Activated CD4-positive, alpha-beta memory T cell treated with anti-CD3 and anti-CD28 coated beads for 36 hours (primary cell): ENCODE measurements at regions not wholly inside any gene's neighbourhood (a gene's known extent, or its start where the extent isn't known, plus 50 kb on each side); places are given as distances from the start of the nearest gene placed in this dataset.

Experiments
- CTCF ChIA-PET: fragments of 350-600 bp; sonication (Branson Sonifier 250); formaldehyde crosslinking; loops from one replicate; lab custom pipeline; 2021; ENCODE audit warnings: antibody characterized with exemption, inconsistent platforms; lab: Charles Lee
- POLR2A ChIA-PET: fragments of 350-600 bp; sonication (Branson Sonifier 250); formaldehyde crosslinking; loops from one replicate; lab custom pipeline; 2021; ENCODE audit warnings: antibody characterized with exemption; lab: Charles Lee
- DNase-seq: peaks from one replicate; pipeline ENCODE4 v3.0.0-alpha.2; 2020
- H3K27ac Mint-ChIP-seq: one replicate; pipeline ENCODE4 v1.8.0; 2021; ENCODE audit warnings: mixed read lengths
- H3K27me3 Mint-ChIP-seq: one replicate; pipeline ENCODE4 v1.8.0; 2021; ENCODE audit warnings: mixed read lengths
- H3K36me3 Mint-ChIP-seq: one replicate; pipeline ENCODE4 v1.8.0; 2021; ENCODE audit warnings: mixed read lengths
- H3K4me1 Mint-ChIP-seq: one replicate; pipeline ENCODE4 v1.8.0; 2021; ENCODE audit warnings: low read depth, mixed read lengths
- H3K4me3 Mint-ChIP-seq: one replicate; pipeline ENCODE4 v1.8.0; 2021; ENCODE audit warnings: mild to moderate bottlenecking, mixed read lengths
- H3K9me3 Mint-ChIP-seq: one replicate; pipeline ENCODE4 v1.8.0; 2021; ENCODE audit warnings: mixed read lengths
- intact Hi-C: fragments of 100-400 bp; cut with micrococcal nuclease; formaldehyde crosslinking; loops from one replicate; pipeline ENCODE4 v1.15.1; 2023

DNA sequence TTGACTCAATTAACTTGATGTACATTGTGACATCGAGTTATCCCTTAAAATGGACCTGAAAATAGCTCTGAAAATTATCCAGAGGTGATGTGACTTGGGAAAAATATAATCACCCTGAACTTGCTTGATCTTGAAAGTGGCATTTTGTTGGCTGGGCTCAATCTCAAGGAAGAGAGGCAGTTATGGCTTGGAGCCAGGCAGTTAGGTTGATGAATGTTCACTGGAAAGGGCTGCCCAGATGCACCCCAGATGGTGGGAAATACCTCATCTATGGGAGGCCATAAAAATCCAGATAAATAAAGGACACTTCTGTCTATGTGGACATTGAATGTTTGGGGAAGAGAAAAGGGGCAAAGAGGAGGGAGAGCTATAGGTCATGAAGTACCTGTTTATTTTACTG, 55.7 kb upstream of the OR5AN1 start:
- Mint-ChIP-seq H3K4me1 (no peaks in the 10 kb centered on the region), H3K36me3 (no peaks in the 10 kb centered on the region), H3K27ac (no peak overlapping the region), H3K9me3 (peaks cover 7% of the 10 kb centered on the region), H3K27me3 (peaks cover 15% of the 10 kb centered on the region), H3K4me3 (no peak overlapping the region)
- POLR2A ChIA-PET = no interaction called here
- CTCF ChIA-PET = no interaction called here
- no peak for DNase-seq
- intact Hi-C loops = no loop called here

DNA sequence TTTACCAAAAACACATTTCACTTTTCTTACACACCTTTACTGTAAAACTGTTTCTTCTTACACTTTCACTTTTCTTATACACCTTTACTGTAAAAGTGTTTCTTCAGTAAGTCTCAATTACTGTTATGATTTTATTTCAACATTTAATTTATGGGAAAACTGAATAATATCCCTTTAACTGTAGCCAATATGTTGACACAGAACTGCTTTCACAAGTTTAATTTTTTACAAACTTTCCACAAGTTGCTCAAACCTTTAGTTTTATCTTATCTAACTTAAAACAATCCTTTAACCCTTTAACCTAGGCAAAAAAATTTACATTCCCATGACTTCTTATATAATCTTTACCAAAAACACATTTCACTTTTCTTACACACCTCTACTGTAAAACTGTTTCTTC, 63.3 kb upstream of the OR5AN1 start:
- POLR2A ChIA-PET = no interaction called here
- intact Hi-C loops = no loop called here
- CTCF ChIA-PET = no interaction called here
- Mint-ChIP-seq H3K36me3 (no peaks in the 10 kb centered on the region), H3K4me3 (no peak overlapping the region), H3K9me3 (peaks cover 2% of the 10 kb centered on the region), H3K4me1 (no peaks in the 10 kb centered on the region), H3K27ac (no peak overlapping the region), H3K27me3 (peaks cover 20% of the 10 kb centered on the region)
- no peak for DNase-seq

DNA sequence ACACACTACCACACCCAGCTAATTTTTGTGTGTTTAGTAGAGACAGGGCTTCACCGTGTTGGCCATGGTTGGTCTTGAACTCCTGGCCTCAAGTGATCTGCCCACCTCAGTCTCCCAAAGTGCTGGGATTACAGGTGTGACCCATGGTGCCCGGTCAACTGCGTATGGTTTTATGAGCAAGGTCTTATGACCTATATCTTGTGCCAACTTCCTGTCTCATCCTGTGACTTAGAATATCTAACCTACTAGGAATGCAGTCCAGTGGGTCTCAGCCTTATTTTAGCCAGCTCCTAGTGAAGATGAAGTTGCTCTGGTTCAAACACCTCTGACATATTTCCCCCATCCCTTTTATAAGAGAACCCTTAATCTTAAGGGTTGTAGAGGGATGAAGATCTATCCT, 66.1 kb upstream of the OR5AN1 start:
- Mint-ChIP-seq H3K9me3 (peaks cover 2% of the 10 kb centered on the region), H3K27ac (no peak overlapping the region), H3K36me3 (no peaks in the 10 kb centered on the region), H3K27me3 (peaks cover 12% of the 10 kb centered on the region), H3K4me3 (no peak overlapping the region), H3K4me1 (no peaks in the 10 kb centered on the region)
- intact Hi-C loops = no loop called here
- DNase-seq = no peak
- ChIA-PET POLR2A (no interaction called here), CTCF (interaction anchor here (1.9 kb wide), 1 partner anchor 10 kb away, joined by 4 read pairs; no protein-coding TSS in a partner anchor)

DNA sequence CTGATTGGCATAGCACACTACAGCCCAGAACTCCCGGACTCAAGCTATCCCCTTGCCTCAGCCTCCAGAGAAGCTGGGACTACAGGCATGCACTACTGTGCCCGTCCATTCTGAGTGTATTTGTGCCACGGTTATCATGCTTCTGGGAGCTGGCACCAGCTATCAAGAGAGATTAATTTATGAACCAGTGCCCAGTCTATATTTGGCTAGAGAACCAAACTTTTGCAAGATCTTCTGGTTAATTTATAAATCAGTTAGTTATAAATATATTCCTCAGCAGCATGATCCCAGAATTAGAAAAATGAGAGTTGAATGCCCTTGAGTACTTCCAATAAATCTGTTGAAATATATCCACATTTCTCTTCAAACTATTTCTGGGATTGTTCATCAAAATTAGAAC, 67.5 kb upstream of the OR5AN1 start:
- peaks cover 7% of the 10 kb centered on the region for H3K27me3 Mint-ChIP-seq
- H3K4me3 Mint-ChIP-seq = no peak overlapping the region
- no peak overlapping the region for H3K27ac Mint-ChIP-seq
- H3K9me3 Mint-ChIP-seq = peaks cover 2% of the 10 kb centered on the region
- H3K36me3 Mint-ChIP-seq = no peaks in the 10 kb centered on the region
- ChIA-PET CTCF (interaction anchor here (0.6 to 1.3 kb wide), 3 partner anchors 117 to 130 kb away, joined by 3 to 4 read pairs (median 4); partner anchors contain the start of gene DTX4), POLR2A (no interaction called here)
- intact Hi-C loops = no loop called here
- DNase-seq = no peak
- no peaks in the 10 kb centered on the region for H3K4me1 Mint-ChIP-seq

DNA sequence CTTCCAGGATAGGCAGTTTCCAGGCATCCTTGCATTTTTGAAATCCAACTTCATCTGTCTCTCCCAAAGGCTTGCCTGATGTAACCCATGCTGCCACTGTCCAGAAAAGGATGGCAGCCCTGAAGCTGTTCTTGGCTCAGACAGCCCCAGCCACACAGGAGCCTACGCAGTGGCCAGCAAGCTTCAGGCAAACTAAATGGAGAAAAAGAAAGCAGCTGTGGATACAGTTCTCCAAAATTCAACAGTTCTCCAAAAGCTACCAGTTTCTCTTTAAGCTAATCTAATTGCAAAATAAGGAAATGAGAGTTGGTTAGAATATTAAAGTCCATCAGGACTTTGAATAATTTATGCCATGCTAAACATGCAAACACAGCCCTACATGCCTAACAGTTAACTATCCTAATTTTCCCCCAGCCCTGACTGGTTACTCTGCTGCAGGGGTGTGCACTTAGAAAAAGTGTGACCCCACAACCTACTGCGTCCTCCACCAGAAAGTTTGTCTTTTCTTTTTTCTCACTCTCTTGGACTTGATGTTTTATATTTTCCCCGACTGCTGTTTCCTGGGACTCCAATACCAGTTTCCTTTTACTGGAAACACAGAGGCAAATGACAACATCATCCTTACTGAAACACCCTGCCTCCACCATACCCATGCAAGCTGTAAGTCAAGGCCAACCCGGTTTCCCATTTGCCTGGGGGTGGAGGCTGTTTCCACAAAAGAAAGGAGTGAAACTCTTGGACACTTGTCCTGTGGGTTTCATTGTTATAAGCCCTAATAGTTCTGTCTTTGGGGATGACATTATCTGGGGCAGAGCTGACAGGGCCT, 69.1 kb upstream of the OR5AN1 start:
- no peak for DNase-seq
- Mint-ChIP-seq H3K4me3 (no peak overlapping the region), H3K27ac (no peak overlapping the region), H3K4me1 (peaks cover 2% of the 10 kb centered on the region), H3K36me3 (no peaks in the 10 kb centered on the region), H3K9me3 (peaks cover 2% of the 10 kb centered on the region), H3K27me3 (peaks cover 8% of the 10 kb centered on the region)
- intact Hi-C loops = no loop called here
- ChIA-PET CTCF (interaction anchor here (0.7 to 1.5 kb wide), 4 partner anchors 103 to 120 kb away, joined by 3 to 10 read pairs (median 4); partner anchors contain the start of gene DTX4), POLR2A (no interaction called here)

DNA sequence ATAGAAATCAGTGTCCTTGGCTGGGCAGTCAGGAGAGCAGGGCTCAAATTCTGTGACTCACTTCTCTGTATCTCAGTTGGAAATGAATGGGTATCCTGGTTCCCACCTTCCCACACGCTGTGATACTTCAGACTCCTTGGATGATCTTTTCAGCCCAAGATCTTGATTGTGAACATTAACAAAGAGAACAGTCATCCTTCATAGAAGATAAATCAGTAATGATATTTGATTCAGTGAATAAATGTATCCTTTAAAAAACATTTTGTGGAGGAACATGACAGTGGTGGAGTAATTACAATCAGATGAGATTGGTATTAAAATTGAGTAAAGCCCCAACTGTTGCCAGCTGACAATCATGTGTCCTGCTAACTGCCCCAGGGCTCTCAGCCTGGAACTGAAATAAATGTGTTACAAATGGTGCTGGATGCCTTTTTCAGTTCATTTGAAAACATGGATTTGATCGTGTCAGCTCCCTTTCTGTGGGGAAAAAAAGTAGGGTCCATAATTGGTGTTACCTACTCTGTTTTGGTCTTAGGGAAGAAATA, 72.9 kb upstream of the OR5AN1 start:
- intact Hi-C loops = no loop called here
- ChIA-PET CTCF (interaction anchor here (1.1 to 2.2 kb wide), 4 partner anchors 114 to 144 kb away, joined by 3 to 15 read pairs (median 3); partner anchors contain the start of gene DTX4), POLR2A (no interaction called here)
- DNase-seq = no peak
- no peak overlapping the region for H3K27ac Mint-ChIP-seq
- H3K4me1 Mint-ChIP-seq = peaks cover 14% of the 10 kb centered on the region
- H3K4me3 Mint-ChIP-seq = no peak overlapping the region
- no peaks in the 10 kb centered on the region for H3K36me3 Mint-ChIP-seq
- H3K9me3 Mint-ChIP-seq = no peaks in the 10 kb centered on the region
- H3K27me3 Mint-ChIP-seq = peaks cover 5% of the 10 kb centered on the region

DNA sequence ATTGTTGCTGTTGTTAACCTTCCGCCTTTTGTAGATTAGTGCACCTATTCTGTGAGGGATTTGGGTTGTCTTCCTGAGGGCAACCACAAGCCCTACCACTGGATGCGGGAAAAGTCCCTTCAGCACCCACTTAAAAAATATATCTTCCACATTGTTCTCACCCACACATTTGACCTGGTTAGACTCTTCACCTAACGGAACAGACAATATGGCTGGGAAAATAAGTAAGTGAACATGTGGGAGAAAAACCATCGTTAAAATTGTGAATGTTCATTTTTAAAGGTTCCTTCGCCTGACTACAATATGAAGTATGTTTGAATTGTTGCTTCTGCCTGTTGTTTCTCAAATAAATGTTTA, 72.0 kb upstream of the MPEG1 start:
- H3K27me3 Mint-ChIP-seq = peaks cover 5% of the 10 kb centered on the region
- POLR2A ChIA-PET = no interaction called here
- H3K27ac Mint-ChIP-seq = no peak overlapping the region
- H3K36me3 Mint-ChIP-seq = no peaks in the 10 kb centered on the region
- no peak for DNase-seq
- H3K4me1 Mint-ChIP-seq = peaks cover 14% of the 10 kb centered on the region
- CTCF ChIA-PET = interaction anchor here (2.2 kb wide), 1 partner anchor 113 kb away, joined by 15 read pairs; the partner anchor contains the start of gene DTX4
- no peak overlapping the region for H3K4me3 Mint-ChIP-seq
- intact Hi-C loops = loop anchor here (1.0 kb wide), 3 partner anchors 76 to 146 kb away; no protein-coding TSS in a partner anchor
- no peaks in the 10 kb centered on the region for H3K9me3 Mint-ChIP-seq

DNA sequence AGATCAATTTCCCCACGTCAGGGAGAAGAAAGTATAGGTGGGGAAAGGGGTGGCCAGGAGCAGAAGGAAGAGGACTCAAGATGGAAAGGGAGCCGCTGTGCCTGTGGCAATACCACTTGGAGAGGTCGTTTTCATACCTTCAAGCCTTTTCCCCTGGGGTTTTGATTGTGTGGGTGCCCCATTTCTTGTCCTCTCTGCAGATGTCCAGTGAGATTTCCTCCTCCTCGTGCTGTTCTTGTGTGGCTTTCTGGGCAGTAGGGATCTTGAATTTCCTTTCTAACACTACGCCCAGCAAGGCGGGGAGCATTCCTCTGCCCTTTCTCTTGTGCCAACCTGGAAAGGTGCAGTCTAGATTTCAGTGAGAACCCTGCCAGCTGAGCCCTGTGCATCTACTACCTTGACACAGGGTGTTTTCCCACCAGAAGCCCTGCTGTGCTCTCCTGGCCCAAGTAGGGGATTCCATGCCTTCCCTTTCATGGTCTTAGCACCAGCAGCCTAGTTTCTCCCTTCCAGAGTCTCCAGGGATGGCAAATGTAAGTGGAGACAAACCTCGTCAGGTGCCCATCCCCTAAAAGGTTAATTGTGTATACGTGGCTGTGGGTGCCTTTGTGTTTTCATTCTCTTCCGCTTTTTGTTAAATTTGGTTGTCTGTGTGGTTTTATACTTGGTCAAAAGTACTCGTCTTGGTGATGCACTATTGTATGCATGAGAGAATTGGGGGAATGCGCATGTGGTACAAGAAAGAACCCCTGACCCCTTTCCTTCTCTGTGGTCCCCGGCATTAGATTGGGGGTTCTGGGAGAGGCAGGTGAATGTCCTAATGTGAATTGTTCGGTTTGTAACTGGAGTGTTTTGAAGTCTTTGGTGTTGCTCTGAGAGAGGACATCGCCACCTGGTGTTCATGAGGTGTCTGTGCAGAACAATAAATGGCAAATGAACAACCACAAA, 71.4 kb upstream of the MPEG1 start:
- H3K36me3 Mint-ChIP-seq = no peaks in the 10 kb centered on the region
- intact Hi-C loops = loop anchor here (1.0 kb wide), 3 partner anchors 76 to 146 kb away; no protein-coding TSS in a partner anchor
- peaks cover 14% of the 10 kb centered on the region for H3K4me1 Mint-ChIP-seq
- ChIA-PET CTCF (interaction anchor here (1.4 to 2.1 kb wide), 5 partner anchors 9 to 126 kb away, joined by 3 to 12 read pairs (median 4); partner anchors contain the start of gene DTX4), POLR2A (no interaction called here)
- H3K27me3 Mint-ChIP-seq = peaks cover 5% of the 10 kb centered on the region
- H3K4me3 Mint-ChIP-seq = peak overlapping the region; percentile 42
- no peaks in the 10 kb centered on the region for H3K9me3 Mint-ChIP-seq
- DNase-seq = peak; percentile 58
- no peak overlapping the region for H3K27ac Mint-ChIP-seq

DNA sequence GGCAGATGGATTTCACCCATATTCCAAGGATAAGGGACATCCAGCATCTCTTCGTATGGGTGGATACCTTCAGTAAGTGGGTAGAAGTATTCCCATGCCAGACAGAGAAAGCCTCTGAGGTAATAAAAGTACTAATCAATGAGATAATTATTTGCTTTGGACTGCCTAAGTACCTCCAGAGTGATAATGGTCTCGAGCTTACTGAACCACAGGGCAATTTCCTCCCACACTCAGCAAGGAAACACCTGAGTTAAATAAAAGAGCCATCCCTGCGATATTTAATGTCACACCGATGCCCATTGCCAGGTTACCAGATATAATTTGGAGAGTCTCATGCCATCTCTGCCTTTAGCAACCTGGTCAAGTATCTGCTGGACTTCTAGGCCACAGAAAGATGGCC, 70.6 kb upstream of the MPEG1 start:
- H3K4me1 Mint-ChIP-seq = peaks cover 14% of the 10 kb centered on the region
- DNase-seq = no peak
- H3K27ac Mint-ChIP-seq = no peak overlapping the region
- ChIA-PET POLR2A (no interaction called here), CTCF (interaction anchor here (0.6 to 2.1 kb wide), 8 partner anchors 9 to 125 kb away, joined by 3 to 12 read pairs (median 4); partner anchors contain the start of gene DTX4)
- intact Hi-C loops = no loop called here
- no peaks in the 10 kb centered on the region for H3K36me3 Mint-ChIP-seq
- H3K9me3 Mint-ChIP-seq = no peaks in the 10 kb centered on the region
- H3K27me3 Mint-ChIP-seq = peaks cover 5% of the 10 kb centered on the region
- no peak overlapping the region for H3K4me3 Mint-ChIP-seq

DNA sequence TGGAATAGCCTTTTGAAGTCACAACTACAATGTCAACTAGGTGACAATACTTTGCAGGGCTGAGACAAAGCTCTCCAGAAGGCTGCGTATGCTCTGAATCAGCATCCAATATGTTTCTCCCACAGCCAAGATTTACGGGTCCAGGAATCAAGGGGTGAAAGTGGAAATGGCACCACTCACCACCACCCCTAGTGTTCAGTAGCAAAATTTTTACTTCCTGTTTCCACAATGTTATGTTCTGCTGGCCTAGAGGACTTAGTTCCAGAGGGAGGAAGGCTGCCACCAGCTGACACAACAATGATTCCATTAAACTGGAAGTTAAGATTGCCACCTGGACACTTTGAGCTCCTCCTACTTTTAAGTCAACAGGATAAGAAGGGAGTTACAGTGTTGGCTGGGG, 68.5 kb upstream of the MPEG1 start:
- Mint-ChIP-seq H3K36me3 (no peaks in the 10 kb centered on the region), H3K9me3 (peaks cover 2% of the 10 kb centered on the region), H3K27ac (no peak overlapping the region), H3K4me1 (peaks cover 14% of the 10 kb centered on the region), H3K4me3 (no peak overlapping the region), H3K27me3 (peaks cover 2% of the 10 kb centered on the region)
- DNase-seq = no peak
- CTCF ChIA-PET = no interaction called here
- POLR2A ChIA-PET = no interaction called here
- intact Hi-C loops = no loop called here

DNA sequence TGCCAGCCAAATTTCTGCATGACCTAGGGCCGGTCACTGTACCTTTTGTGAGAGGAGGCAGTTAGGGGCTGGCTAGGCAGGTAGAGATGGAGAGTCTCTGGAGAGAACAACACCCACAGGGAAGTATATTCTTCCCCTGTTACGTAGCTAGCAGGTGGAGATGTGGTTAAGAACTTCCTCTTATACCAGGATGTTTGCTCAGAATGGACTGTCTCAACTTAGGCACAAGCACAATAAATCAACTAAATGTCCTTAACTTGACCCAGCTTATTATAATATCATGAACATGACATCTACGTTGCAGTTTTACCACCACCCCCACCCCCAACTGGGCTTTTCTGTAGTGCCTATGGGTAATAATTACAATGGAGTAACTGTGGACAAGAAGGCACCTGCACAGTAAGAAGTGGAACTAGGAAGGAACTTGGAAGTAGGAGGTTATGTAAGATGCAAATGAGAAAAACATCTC, 60.7 kb upstream of the MPEG1 start:
- intact Hi-C loops = no loop called here
- H3K9me3 Mint-ChIP-seq = peaks cover 2% of the 10 kb centered on the region
- peaks cover 20% of the 10 kb centered on the region for H3K4me1 Mint-ChIP-seq
- H3K36me3 Mint-ChIP-seq = no peaks in the 10 kb centered on the region
- H3K4me3 Mint-ChIP-seq = no peak overlapping the region
- no peaks in the 10 kb centered on the region for H3K27me3 Mint-ChIP-seq
- H3K27ac Mint-ChIP-seq = no peak overlapping the region
- ChIA-PET POLR2A (no interaction called here), CTCF (interaction anchor here (0.5 to 1.6 kb wide), 3 partner anchors 10 to 102 kb away, joined by 3 to 9 read pairs (median 3); partner anchors contain the start of gene DTX4)
- no peak for DNase-seq
